ENCODE measurements at regions not wholly inside any gene's neighbourhood (a gene's known extent, or its start where the extent isn't known, plus 50 kb on each side); places are given as distances from the start of the nearest gene placed in this dataset.

GRCh38 chr20:60963146-60963545 lies 288.9 kb upstream of the CDH4 start:
- 34 to 43% methylated on average over 3 of the region's 3 CpGs for WGBS, 2 donors
- no peak overlapping the region for H3K4me3 ChIP-seq (ENCODE audit: low read depth, poor library complexity, severe bottlenecking)
- TF ChIP-seq, protein P1, sequence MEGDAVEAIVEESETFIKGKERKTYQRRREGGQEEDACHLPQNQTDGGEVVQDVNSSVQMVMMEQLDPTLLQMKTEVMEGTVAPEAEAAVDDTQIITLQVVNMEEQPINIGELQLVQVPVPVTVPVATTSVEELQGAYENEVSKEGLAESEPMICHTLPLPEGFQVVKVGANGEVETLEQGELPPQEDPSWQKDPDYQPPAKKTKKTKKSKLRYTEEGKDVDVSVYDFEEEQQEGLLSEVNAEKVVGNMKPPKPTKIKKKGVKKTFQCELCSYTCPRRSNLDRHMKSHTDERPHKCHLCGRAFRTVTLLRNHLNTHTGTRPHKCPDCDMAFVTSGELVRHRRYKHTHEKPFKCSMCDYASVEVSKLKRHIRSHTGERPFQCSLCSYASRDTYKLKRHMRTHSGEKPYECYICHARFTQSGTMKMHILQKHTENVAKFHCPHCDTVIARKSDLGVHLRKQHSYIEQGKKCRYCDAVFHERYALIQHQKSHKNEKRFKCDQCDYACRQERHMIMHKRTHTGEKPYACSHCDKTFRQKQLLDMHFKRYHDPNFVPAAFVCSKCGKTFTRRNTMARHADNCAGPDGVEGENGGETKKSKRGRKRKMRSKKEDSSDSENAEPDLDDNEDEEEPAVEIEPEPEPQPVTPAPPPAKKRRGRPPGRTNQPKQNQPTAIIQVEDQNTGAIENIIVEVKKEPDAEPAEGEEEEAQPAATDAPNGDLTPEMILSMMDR (IDR thresholded peaks at IDR 0.05), result no peak
- no peak for TF ChIP-seq POLR2A (IDR thresholded peaks at IDR 0.05)
- intact Hi-C loops (cut with DNase I; ENCODE audit: low total_unique reads), result no loop called here
- no peak for DNase-seq (ENCODE audit: low spot score in 2 of 2)

- intact Hi-C loops (cut with DNase I; ENCODE audit: low total_unique reads), result no loop called here
- DNase-seq (ENCODE audit: low spot score in 2 of 2), result peak in 1 of 2 donors; percentile 42
- H3K4me3 ChIP-seq (ENCODE audit: low read depth, poor library complexity, severe bottlenecking), result no peak overlapping the region
- WGBS, 2 donors, result 90 to 94% methylated on average over 4 of the region's 4 CpGs
- TF ChIP-seq, protein P1 (IDR thresholded peaks at IDR 0.05), result no peak
- TF ChIP-seq POLR2A (IDR thresholded peaks at IDR 0.05), result no peak
Observed at GRCh38 chr20:60964911-60965310, 287.1 kb upstream of the CDH4 start.

DNA sequence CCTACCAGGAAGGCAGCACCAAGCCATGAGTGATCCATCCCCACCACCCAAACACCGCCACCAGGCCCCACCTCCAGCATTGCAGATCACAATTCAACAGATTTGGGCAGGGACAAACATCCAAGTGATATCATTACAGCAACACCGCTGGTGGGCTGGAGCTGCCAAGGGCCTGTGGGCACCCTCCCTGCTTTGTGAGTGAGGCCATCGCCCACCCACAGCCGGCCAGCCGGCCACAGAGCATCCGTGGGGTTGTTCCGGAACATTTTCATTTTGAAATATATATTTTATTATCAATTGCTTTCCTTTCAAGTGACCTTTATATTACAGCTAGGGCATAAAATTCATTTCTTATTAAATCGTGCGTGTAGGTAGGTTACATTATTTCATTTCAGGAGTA lies 286.0 kb upstream of the CDH4 start:
- DNase-seq (ENCODE audit: low spot score in 2 of 2), result peak in 1 of 2 donors; percentile 46
- TF ChIP-seq, protein P1 (IDR thresholded peaks at IDR 0.05), result no peak
- no peak for TF ChIP-seq POLR2A (IDR thresholded peaks at IDR 0.05)
- intact Hi-C loops (cut with DNase I; ENCODE audit: low total_unique reads), result no loop called here
- 84 to 85% methylated on average over 9 of the region's 9 CpGs for WGBS, 2 donors
- H3K4me3 ChIP-seq (ENCODE audit: low read depth, poor library complexity, severe bottlenecking), result no peak overlapping the region

DNA sequence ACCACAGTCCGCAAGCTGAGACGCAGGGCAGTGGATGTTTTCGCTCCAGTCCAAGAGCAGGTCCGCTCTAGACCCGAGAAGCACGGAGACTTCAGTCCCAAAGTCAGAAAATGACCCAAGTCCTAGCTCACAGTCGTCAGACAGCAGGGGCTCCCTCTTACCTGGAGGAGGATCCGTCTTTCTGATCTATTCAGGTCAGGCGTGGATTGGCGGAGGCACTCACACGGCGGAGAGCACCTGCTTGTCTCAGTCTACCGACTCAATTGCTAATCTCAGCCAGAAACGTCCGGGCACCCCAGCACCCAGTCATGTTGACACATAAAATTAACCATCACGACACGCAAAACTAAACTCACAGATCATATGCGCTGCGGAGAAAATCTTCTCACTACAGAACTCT lies 285.3 kb upstream of the CDH4 start:
- intact Hi-C loops (cut with DNase I; ENCODE audit: low total_unique reads), result no loop called here
- TF ChIP-seq, protein P1 (IDR thresholded peaks at IDR 0.05), result no peak
- TF ChIP-seq POLR2A (IDR thresholded peaks at IDR 0.05), result no peak
- WGBS, 2 donors, result 89 to 93% methylated on average over 19 of the region's 19 CpGs

DNA sequence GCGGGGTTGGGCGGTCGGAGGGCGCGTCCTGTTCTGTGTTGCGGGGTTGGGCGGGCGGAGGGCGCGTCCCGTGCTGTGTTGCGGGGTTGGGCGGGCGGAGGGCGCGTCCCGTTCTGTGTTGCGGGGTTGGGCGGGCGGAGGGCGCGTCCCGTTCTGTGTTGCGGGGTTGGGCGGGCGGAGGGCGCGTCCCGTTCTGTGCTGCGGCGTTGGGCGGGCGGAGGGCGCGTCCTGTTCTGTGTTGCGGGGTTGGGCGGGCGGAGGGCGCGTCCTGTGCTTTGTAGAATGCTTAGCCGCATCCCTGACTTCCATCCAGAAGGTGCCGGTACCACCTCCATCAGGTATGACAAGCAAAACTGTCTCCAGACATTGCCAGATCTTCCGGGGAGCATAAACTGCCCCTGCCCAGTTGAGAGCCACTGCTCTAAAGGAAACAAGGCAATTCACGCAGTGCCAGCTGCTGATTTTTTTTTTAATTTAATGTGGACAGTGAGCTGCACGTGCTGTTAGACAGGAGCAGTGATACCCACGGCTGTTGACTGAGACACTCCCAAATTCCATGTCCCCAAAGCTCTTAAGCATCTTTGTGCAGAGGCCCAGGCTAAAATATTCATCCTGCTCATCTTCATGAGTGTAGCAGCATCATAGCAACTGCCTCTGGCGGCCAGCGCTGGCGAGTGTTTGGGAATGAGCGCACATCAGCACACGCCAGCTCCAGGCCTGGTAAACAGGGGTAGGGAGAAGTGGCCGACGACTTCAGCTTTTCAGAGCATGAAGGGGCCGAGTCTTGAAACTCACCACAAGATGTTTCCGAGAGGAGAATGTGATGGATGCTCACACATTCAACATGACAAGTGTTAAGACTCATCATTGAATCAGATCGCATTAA lies 284.4 kb upstream of the CDH4 start:
- 83 to 91% methylated on average over 39 to 56 of the region's 56 CpGs for WGBS, 2 donors
- TF ChIP-seq, protein P1 (IDR thresholded peaks at IDR 0.05), result no peak
- TF ChIP-seq POLR2A (IDR thresholded peaks at IDR 0.05), result no peak
- intact Hi-C loops (cut with DNase I; ENCODE audit: low total_unique reads), result no loop called here
- H3K4me3 ChIP-seq (ENCODE audit: low read depth, poor library complexity, severe bottlenecking), result no peak overlapping the region
- DNase-seq (ENCODE audit: low spot score in 2 of 2), result peak in 1 of 2 donors; percentile 67

More for the DNA sequence above, 285.3 kb upstream of the CDH4 start:
- H3K4me3 ChIP-seq (ENCODE audit: low read depth, poor library complexity, severe bottlenecking), result no peak overlapping the region
- peak in 1 of 2 donors; percentile 72 for DNase-seq (ENCODE audit: low spot score in 2 of 2)

All from lower leg skin (tissue), 4 donors.